Subcutaneous abdominal adipose tissue (tissue), 5 donors: ENCODE measurements at regions not wholly inside any gene's neighbourhood (a gene's known extent, or its start where the extent isn't known, plus 50 kb on each side); places are given as distances from the start of the nearest gene placed in this dataset.

Source experiments
- H3K27ac ChIP-seq: one replicate; pipeline ENCODE4 v1.7.0; 2013; ENCODE audit warnings: low read depth, mild to moderate bottlenecking, inconsistent platforms, low read length, moderate library complexity
- H3K27me3 ChIP-seq, 5 donors: one replicate each; pipeline ENCODE4 v1.7.0; 2013; ENCODE audit warnings: low read length in 5 of 5, inconsistent platforms in 1 of 5; ENCODE audit not compliant: control insufficient read depth in 5 of 5, insufficient read depth in 4 of 5
- H3K36me3 ChIP-seq, 5 donors: one replicate each; pipeline ENCODE4 v1.7.0; 2013; ENCODE audit warnings: low read length in 5 of 5; ENCODE audit not compliant: control insufficient read depth in 5 of 5, insufficient read depth in 5 of 5
- H3K4me1 ChIP-seq, 5 donors: one replicate each; pipeline ENCODE4 v1.7.0; 2013; ENCODE audit warnings: low read length in 5 of 5, mild to moderate bottlenecking in 3 of 5, moderate library complexity in 1 of 5; ENCODE audit not compliant: control insufficient read depth in 5 of 5, insufficient read depth in 5 of 5
- H3K4me3 ChIP-seq, 5 donors: one replicate each; pipeline ENCODE4 v1.7.0; 2013; ENCODE audit warnings: low read length in 5 of 5, low read depth in 1 of 5
- H3K9ac ChIP-seq, 5 donors: one replicate each; pipeline ENCODE4 v1.7.0; 2013; ENCODE audit warnings: low read length in 5 of 5, mild to moderate bottlenecking in 4 of 5, moderate library complexity in 3 of 5
- H3K9me3 ChIP-seq, 5 donors: one replicate each; pipeline ENCODE4 v1.7.0; 2013; ENCODE audit warnings: low read length in 5 of 5; ENCODE audit not compliant: control insufficient read depth in 5 of 5
- donor health status: healthy.
- donor health status: healthy.
- donor health status: healthy.
- donor health status: healthy.
- donor health status: healthy.

DNA sequence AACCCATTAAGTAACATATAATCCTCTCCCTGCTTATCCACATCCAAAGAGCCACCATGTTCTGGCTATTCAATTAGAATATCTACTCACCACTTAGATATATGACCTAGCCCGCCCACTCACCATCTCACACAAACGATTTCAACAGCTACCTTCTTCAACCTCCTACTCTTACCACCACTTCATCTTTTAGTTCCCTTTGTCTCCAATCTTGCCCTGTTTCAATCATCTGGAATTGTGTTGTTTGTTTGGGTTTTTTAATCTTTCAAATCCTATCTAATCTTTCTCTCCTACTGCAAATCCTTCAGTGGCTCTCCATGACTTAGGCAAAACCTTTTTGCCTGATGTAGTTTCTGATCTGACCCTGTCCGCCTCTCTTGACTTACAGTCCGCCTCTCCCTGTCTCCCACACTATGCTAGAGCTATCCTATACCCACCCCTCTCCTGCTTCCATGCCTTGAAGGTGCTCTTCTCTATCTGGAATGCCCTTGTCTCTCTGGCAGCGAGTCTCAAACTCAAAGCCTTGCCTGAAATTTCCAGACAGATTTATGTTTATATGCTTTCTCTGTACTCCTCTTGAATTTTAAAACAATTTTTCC, 161.0 kb upstream of the CRY1 start:
- H3K27me3 ChIP-seq, result peaks cover 0 to 4% (median 0%) of the 10 kb centered on the region in 5 donors
- H3K4me3 ChIP-seq, result no peak overlapping the region
- no peaks in the 10 kb centered on the region for H3K4me1 ChIP-seq
- H3K9ac ChIP-seq, result no peak overlapping the region
- peaks cover 0 to 4% (median 0%) of the 10 kb centered on the region in 5 donors for H3K9me3 ChIP-seq
- no peaks in the 10 kb centered on the region for H3K36me3 ChIP-seq
- H3K27ac ChIP-seq, result no peak overlapping the region

DNA sequence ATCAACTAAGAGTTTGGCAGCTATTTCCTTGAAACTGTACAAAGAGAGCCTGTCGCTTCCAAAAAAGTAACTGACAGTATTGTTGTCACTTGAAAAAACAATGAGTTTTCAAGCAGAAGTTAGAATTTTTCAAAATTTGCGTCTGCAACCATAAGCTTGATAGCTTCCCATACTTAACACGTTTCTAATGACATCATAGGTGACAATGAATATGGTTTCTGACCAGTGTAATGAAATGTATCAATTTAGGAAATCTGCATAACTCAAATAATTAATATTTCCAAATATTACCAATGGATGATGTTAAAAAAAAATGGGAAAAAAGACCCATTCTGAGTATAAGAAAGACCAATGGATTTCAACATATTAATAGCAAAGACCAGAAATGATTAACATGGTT, 165.4 kb upstream of the CRY1 start:
- Histone ChIP-seq H3K4me3 (no peak overlapping the region), H3K27me3 (peaks cover 0 to 5% (median 0%) of the 10 kb centered on the region in 5 donors), H3K9me3 (peaks cover 0 to 4% (median 0%) of the 10 kb centered on the region in 5 donors), H3K9ac (no peak overlapping the region), H3K36me3 (no peaks in the 10 kb centered on the region), H3K4me1 (no peaks in the 10 kb centered on the region), H3K27ac (no peak overlapping the region)

DNA sequence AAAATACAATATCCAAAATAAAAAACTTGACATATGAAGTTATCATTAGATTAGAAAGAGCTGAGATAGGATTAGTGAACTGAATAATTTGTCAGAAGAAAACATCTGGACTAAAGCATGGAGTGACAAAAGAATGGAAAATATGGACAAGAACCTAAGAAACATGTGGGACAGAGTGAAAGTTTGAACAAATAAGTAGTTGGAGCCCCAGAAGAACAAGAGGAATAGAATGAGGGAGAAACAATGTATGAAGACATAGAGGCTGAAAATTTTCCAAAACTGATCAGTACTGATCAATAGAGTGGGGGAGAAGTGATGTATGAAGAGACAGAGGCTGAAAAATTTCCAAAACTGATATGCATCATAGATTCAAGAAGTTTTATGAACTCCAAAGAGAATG, 170.6 kb upstream of the CRY1 start:
- Histone ChIP-seq H3K4me1 (no peaks in the 10 kb centered on the region), H3K9ac (no peak overlapping the region), H3K27me3 (peaks cover 0 to 5% (median 0%) of the 10 kb centered on the region in 5 donors), H3K27ac (no peak overlapping the region), H3K36me3 (no peaks in the 10 kb centered on the region), H3K9me3 (no peaks in the 10 kb centered on the region), H3K4me3 (no peak overlapping the region)

DNA sequence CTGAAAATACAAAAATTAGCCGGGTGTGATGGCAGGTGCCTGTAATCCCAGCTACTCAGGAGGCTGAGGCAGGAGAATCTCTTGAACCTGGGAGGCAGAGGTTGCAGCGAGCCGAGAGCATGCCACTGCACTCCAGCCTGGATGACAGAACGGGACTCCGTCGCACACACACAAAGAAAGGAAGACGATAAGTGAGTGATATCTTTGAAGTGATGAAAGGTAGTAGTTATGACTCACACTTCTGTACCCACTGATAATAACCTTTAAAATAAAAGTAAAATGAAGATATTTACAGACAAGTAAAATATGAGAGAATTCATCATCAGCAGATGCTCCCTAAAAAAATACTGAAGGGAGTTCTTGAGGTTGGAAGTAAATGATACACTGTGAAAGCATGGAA, 171.3 kb upstream of the CRY1 start:
- Histone ChIP-seq H3K27ac (no peak overlapping the region), H3K9me3 (no peaks in the 10 kb centered on the region), H3K36me3 (no peaks in the 10 kb centered on the region), H3K9ac (no peak overlapping the region), H3K27me3 (peaks cover 0 to 5% (median 0%) of the 10 kb centered on the region in 5 donors), H3K4me1 (no peaks in the 10 kb centered on the region), H3K4me3 (no peak overlapping the region)

DNA sequence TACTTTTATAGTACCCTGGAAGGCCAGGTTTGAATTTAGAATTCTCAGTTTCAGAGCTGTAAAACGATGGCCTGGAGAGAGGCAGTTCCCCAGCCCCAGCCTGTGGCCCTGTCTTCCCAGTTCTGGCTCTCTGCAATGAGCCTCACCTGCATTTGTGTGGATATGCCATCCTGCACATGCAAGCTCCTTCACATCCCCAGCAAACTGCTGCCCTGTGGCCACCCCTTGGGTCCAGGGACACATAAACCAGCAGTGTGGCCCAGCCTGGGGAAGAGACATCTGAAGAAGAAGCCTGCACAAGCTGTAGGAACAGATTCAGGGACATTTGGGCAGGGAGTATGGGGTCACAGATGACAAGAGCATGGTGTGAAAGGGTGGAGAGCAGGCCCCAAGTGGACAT, 174.3 kb upstream of the CRY1 start:
- H3K27me3 ChIP-seq, result peaks cover 0 to 3% (median 0%) of the 10 kb centered on the region in 5 donors
- no peak overlapping the region for H3K9ac ChIP-seq
- H3K27ac ChIP-seq, result no peak overlapping the region
- no peak overlapping the region for H3K4me3 ChIP-seq
- H3K4me1 ChIP-seq, result no peaks in the 10 kb centered on the region
- H3K36me3 ChIP-seq, result no peaks in the 10 kb centered on the region
- H3K9me3 ChIP-seq, result no peaks in the 10 kb centered on the region

DNA sequence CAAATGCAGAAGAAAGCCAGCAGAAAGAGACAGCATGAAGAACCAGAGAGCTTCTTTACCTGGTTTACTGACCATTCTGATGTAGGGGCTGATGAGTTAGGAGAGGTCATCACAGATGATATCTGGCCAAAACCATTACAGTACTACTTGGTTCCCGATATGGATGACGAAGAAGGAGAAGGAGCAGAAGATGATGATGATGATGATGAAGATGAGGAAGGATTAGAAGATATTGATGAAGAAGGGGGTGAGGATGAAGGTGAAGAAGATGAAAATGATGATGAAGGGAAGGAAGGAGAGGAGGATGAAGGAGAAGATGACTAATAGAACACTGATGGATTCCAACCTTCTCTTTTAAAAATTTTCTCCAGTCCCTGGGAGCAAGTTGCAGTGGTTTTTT, 178.2 kb upstream of the CRY1 start:
- no peaks in the 10 kb centered on the region for H3K9me3 ChIP-seq
- H3K4me1 ChIP-seq, result no peaks in the 10 kb centered on the region
- H3K27me3 ChIP-seq, result peaks cover 0 to 5% (median 0%) of the 10 kb centered on the region in 5 donors
- H3K36me3 ChIP-seq, result no peaks in the 10 kb centered on the region
- H3K4me3 ChIP-seq, result no peak overlapping the region
- no peak overlapping the region for H3K27ac ChIP-seq
- H3K9ac ChIP-seq, result no peak overlapping the region

DNA sequence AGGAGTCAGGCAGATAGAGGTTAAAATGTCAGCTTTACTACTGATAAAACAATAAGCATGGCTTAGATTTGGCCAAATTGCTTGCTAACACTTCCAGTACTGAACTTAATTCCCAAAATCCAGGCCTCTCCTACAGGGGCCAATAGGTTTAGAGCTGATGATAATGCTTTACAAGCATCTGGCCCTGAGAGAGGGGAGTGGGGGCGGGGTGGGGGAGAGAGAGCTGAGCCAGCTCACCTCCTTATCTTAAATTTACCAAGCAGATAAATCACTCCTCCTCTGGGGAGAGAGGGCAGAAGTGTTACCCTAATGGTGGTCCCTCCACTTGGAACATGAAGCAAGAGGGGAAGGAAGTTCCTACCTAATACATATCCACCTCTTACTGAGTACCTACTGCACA, 182.2 kb upstream of the CRY1 start:
- H3K27me3 ChIP-seq, result peaks cover 0 to 2% (median 0%) of the 10 kb centered on the region in 5 donors
- H3K9me3 ChIP-seq, result peaks cover 5 to 7% (median 5%) of the 10 kb centered on the region in 5 donors
- H3K4me1 ChIP-seq, result no peaks in the 10 kb centered on the region
- no peak overlapping the region for H3K27ac ChIP-seq
- H3K36me3 ChIP-seq, result no peaks in the 10 kb centered on the region
- no peak overlapping the region for H3K4me3 ChIP-seq
- no peak overlapping the region for H3K9ac ChIP-seq

DNA sequence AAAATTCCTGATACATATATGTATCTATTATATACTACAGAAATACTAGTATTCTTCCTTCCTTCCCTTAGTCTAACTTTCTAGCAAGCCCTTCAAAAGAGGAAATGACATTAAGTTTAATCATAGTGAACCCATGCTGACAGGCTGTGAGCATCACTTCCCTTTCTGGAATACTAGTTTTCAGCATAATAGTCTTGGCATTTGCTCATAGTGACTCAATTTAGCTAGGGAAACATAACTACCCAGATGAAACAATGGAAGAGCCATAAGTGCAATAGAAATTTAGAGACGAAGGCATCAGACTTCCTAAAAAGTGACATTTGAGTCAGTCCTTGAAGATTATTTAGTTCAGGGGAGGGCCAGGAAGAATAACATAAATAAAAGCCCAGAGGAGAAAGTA, 184.5 kb upstream of the CRY1 start:
- Histone ChIP-seq H3K4me3 (no peak overlapping the region), H3K9me3 (peaks cover 5 to 7% (median 5%) of the 10 kb centered on the region in 5 donors), H3K27me3 (peaks cover 0 to 2% (median 0%) of the 10 kb centered on the region in 5 donors), H3K27ac (no peak overlapping the region), H3K4me1 (no peaks in the 10 kb centered on the region), H3K36me3 (no peaks in the 10 kb centered on the region), H3K9ac (no peak overlapping the region)

DNA sequence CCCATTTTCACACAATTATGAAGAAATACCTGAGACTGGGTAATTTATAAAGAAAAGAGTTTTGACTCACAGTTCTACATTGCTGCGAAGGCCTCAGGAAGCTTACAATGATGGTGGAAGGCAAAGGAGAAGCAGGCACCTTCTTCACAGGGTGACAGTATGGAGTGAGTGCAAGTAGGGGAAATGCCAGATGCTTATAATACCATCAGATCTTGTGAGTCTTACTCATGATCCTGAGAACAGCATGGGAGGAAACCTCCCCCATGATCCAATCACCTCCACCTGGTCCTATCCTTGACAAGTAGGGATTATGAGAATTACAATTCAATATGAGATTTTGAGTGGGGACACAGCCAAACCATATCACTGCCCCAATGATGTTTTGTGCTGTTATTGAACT, 189.3 kb upstream of the CRY1 start:
- H3K27me3 ChIP-seq, result peaks cover 0 to 2% (median 0%) of the 10 kb centered on the region in 5 donors
- no peak overlapping the region for H3K9ac ChIP-seq
- no peak overlapping the region for H3K27ac ChIP-seq
- peaks cover 5 to 16% (median 13%) of the 10 kb centered on the region in 5 donors for H3K9me3 ChIP-seq
- H3K4me3 ChIP-seq, result no peak overlapping the region
- no peaks in the 10 kb centered on the region for H3K36me3 ChIP-seq
- no peaks in the 10 kb centered on the region for H3K4me1 ChIP-seq

DNA sequence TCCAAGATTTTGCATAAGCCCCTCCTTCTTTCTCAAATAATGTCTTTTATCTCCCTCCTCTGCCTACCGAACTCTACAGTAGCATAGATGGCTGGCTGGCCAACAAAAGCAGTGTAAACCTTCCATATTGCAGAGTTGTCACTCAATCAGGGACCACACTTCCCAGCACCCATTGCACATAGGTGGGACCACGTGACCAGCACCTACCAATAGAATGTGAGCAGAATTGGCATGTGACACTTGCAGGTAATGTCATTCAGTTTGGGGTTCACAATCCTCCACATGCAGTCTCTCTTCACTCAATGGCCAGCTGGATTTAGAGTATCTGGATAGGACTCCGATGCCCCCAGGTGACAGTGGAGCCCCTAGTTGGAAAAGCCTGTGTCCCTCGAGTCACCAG, 190.3 kb upstream of the CRY1 start:
- Histone ChIP-seq H3K4me1 (no peaks in the 10 kb centered on the region), H3K9ac (no peak overlapping the region), H3K27me3 (peaks cover 0 to 3% (median 0%) of the 10 kb centered on the region in 5 donors), H3K36me3 (no peaks in the 10 kb centered on the region), H3K4me3 (no peak overlapping the region), H3K9me3 (peaks cover 5 to 16% (median 13%) of the 10 kb centered on the region in 5 donors), H3K27ac (no peak overlapping the region)
